ENCODE measurements at regions not wholly inside any gene's neighbourhood (a gene's known extent, or its start where the extent isn't known, plus 50 kb on each side); places are given as distances from the start of the nearest gene placed in this dataset.

DNA sequence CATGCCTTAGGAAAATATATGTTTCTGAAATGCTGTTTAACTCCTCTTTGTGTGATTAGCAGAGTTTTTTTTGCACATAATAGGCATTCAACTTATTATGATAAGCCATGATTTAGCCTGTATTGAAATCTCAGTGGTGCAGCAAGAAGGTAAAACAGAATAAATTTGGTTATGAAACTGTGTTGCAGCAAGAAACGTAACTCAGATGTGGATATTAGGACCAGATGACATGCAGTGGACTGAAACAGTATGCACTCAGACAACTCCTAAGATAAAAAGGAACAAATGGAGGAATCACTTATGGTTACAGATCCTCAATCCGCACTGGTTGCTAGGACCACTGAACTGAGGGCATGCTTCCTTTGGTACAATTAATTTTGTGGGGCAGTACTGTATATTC, 254.2 kb upstream of the HSF2 start:
- TF ChIP-seq, protein P1, sequence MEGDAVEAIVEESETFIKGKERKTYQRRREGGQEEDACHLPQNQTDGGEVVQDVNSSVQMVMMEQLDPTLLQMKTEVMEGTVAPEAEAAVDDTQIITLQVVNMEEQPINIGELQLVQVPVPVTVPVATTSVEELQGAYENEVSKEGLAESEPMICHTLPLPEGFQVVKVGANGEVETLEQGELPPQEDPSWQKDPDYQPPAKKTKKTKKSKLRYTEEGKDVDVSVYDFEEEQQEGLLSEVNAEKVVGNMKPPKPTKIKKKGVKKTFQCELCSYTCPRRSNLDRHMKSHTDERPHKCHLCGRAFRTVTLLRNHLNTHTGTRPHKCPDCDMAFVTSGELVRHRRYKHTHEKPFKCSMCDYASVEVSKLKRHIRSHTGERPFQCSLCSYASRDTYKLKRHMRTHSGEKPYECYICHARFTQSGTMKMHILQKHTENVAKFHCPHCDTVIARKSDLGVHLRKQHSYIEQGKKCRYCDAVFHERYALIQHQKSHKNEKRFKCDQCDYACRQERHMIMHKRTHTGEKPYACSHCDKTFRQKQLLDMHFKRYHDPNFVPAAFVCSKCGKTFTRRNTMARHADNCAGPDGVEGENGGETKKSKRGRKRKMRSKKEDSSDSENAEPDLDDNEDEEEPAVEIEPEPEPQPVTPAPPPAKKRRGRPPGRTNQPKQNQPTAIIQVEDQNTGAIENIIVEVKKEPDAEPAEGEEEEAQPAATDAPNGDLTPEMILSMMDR (IDR thresholded peaks at IDR 0.05; ENCODE audit: insufficient read depth, low read length) = no peak
- TF ChIP-seq SPI1 (IDR thresholded peaks at IDR 0.05; ENCODE audit: borderline replicate concordance, low read depth) (no peak), POLR2AphosphoS5 (IDR thresholded peaks at IDR 0.05; ENCODE audit: low read depth) (no peak)
- TF ChIP-seq, protein P2, sequence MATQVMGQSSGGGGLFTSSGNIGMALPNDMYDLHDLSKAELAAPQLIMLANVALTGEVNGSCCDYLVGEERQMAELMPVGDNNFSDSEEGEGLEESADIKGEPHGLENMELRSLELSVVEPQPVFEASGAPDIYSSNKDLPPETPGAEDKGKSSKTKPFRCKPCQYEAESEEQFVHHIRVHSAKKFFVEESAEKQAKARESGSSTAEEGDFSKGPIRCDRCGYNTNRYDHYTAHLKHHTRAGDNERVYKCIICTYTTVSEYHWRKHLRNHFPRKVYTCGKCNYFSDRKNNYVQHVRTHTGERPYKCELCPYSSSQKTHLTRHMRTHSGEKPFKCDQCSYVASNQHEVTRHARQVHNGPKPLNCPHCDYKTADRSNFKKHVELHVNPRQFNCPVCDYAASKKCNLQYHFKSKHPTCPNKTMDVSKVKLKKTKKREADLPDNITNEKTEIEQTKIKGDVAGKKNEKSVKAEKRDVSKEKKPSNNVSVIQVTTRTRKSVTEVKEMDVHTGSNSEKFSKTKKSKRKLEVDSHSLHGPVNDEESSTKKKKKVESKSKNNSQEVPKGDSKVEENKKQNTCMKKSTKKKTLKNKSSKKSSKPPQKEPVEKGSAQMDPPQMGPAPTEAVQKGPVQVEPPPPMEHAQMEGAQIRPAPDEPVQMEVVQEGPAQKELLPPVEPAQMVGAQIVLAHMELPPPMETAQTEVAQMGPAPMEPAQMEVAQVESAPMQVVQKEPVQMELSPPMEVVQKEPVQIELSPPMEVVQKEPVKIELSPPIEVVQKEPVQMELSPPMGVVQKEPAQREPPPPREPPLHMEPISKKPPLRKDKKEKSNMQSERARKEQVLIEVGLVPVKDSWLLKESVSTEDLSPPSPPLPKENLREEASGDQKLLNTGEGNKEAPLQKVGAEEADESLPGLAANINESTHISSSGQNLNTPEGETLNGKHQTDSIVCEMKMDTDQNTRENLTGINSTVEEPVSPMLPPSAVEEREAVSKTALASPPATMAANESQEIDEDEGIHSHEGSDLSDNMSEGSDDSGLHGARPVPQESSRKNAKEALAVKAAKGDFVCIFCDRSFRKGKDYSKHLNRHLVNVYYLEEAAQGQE (IDR thresholded peaks at IDR 0.05; ENCODE audit: insufficient replicate concordance, low read depth) = no peak
